DMS153 treated with DMSO at 0.1 percent for 48 hours (cell line): ENCODE measurements at regions not wholly inside any gene's neighbourhood (a gene's known extent, or its start where the extent isn't known, plus 50 kb on each side); places are given as distances from the start of the nearest gene placed in this dataset.
A peak's percentile ranks its signal among the peaks of the same experiment; 100 is the strongest.
"Not testable (repeated sequence)": the region's sequence is repeated elsewhere in the genome, so short reads cannot be mapped to it uniquely, and the experiment has no call there.

Experiments
- DNase-seq: peaks from one replicate; lab custom pipeline; 2025; ENCODE audit not compliant: unreplicated experiment; lab: John Stamatoyannopoulos, UW

DNA sequence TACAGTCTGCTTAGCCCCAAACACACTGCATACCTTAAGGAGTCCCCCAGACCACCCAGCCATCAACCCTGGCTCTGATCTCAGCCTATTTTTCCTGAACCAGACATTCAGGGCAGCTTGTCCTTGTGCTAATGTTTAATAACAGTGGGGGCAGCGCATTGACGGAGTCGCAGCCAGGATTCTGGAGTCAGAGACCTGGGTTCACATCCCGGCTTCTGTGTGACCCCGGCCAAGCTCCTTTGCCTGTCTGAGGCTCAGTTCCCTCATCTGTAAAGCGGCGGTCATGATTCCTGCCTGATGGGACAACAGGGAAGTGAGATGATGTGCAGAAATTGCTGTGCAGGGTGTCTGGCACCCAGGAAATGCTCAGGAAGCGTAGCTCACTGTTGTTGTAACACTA is 63.1 kb downstream of the MATN1 start:
- DNase-seq = no peak

DNA sequence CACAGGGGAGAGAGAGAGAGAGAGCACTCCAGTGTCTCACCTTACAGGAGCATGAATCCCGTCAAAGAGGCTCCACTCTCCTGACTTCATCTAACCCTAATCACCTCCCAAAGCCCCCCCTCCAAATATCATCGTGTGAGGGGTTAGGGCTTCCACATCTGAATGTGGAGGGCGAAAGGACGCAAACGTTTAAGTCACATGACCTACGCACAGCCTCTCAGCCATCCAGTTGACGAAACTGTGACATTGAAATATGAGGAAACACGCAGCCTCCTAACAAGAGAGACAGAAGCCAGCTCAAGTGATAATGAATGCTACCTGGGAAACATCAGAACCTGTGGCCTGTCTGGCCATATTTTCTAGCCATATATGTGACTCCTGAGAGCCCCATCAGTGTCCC is 63.7 kb downstream of the MATN1 start:
- DNase-seq = no peak

DNA sequence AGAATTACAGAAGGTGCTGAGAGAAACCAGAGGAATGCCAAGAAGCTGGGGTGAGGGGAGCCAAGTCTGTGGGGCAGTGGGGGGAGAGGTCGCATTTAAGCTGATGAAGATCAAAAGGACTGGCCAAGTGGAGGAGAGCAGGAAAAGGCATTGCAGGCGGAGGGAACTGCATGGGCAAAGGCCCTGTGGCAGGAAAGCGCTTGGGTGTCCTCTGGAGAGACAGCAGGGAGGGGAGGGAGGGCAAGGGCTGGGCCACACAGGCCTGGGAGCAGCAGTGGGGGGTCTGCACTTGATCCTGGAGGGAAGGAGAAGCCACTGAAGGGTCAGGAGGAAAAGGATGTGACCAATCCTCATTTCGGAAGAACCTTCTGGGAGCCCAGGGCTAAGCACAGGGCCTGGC is 65.0 kb downstream of the MATN1 start:
- DNase-seq = not testable (repeated sequence)

DNA sequence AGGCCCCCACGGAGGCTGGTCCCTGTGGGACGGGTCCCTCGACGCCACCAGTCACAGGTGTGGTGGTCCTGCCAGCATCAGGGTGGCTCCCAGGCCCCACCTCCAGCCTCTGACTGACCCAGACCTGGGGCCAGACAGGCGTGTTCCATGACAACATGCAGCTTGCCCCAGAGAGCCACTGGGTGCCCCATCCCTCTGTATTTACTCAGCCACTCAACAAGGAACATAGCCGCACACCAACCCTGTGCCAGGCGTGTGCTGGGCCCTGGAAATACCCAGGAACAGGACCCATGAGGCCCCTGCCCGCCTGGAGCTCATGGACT is 65.4 kb downstream of the MATN1 start:
- DNase-seq = no peak

DNA sequence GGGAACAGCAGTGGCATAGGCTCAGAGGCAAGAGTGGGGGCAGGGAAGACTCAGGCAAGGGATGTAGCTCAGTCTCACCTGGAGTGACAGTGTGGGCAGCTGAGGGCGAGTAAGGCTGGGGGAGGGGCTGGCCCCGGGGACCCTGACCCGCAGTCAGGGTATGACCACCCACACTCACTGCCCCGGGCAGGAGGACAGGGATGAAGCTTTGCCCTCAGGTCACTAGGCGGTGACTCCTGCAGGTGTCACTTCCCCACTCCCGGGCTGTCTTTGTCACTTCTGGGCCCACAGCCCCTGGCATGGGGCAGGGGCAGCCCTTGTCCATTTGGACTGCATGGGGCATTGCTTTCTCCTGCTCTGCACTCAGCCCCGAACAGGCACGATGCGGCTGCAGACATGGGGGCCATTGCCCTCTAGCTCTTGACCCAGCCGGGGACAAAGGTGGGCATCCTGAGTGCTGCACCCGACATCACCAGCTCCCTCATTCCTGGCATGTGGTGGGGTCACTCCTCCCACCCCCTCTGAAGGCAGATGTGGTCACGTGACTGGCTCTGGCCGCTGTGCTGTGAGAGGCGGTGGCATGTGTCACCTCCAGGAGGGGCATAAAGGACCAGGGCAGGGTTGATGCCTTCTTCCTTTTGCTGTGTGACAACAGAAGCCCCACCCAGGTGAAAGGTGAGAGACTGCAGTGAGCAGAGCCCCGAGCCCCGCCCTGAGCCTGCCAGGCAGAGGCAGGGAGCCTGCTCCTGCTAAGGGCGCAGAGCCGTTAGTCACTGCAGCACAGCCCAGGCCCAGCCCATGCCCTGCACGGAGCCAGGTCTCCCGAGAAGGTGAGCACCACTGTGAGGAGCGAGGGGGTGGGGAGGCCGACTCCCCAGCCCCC is 66.0 kb downstream of the MATN1 start:
- DNase-seq = no peak

DNA sequence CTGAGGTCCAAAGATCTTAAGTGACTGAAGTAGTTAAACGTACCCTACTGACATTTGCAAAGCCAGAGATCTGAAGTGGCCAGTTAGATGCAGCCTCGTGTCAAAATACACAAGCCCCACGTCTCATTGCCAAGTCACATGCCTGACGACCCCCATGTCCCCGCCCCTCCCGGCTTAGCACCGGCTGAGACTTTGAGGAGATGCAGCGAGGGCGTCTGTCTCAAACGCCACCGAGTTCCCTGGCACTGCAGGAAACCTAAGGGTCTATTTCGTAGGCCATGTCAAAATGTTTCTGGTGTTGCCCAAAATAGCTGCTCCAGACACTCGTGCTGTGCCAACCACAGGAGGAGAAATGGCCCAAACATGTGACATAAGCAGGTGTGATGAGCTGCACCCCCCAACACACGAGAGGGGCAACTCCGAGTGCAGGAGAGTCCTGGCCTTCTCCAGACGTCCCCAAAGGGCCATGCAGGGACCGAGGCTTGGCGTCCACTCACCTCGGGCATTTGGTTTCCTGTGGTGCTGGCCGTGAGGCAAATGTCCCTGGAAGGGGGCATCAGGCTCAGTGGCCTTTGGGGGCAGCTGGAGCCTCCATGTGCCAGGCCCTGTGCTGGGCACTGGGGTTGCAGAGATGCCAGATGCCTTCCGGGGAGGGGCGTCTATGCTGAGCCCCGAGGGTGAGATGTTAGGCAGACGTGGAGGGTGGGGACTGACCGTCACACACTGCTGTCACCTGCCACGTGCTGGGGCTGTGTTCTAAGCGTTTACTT is 67.0 kb downstream of the MATN1 start:
- no peak for DNase-seq

DNA sequence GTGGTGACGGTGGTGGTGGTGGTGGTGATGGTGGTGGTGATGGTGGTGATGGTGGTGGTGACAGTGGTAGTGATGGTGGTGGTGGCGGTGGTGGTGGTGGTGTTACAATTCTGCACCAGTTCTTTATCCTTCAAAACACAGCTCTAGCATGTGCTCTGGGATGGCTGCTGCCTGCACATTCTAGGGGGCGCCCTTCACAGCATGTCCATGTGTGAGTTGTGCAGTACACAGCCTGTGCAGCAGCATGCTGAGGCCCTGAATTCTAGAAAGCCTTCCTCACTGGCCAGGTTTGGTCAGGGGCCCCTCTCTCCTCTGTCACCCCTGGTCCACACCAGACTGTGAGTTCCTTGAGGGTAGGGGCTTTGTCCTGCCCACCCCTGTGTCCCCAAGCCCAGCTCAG is 67.7 kb downstream of the MATN1 start:
- no peak for DNase-seq

DNA sequence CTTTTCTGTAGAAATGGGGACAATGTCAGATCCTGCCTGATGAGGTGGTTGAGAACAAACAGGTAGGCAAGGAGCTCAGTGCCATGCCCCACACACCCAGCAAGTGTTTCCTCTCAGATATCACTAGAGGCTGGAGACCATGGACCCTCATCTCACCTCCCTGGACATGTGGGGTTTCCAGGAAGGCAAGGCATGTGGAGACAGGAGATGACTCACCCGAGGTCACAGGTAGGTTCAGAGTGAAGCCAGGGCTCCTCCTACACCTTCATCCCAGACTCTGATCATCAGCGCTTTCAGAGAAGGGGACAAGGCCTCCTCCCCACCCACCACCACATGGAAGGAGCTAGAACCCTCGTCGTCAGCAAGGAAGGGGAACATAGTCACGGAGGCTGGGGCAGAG is 69.2 kb downstream of the MATN1 start:
- no peak for DNase-seq

DNA sequence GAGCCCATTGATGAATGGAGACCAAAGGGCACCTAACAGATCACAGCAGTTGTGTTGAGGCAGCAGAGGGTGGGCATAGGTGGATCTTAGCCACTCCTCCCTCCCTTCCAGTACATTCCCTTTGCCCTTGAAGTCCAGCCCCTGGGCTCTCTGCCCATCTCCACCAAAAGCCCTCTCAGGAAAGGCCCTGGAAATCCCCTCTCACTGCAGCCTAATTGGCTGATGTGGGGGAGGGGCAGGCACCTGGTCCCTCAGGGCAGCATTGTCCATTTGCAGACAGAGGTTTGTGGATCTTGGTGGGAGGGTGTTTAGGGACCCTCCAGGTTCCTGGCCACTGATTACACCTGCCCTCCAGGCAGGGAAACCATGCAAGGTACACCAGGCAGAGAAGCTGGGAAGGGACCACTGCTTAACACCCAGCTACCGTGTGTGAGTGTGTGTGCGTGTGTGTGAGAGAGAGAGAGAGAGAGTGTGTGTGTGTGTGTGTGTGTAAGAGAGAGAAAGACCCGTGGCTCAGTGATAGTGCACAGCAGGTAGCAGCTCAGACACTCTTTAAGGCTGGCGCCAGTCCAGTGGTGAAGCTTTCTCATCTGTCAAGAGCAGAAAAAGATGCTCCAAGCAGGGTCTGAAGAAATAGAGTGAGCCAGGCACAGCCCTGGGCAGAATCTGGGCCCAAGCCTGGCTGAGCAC is 71.1 kb downstream of the MATN1 start:
- no peak for DNase-seq

DNA sequence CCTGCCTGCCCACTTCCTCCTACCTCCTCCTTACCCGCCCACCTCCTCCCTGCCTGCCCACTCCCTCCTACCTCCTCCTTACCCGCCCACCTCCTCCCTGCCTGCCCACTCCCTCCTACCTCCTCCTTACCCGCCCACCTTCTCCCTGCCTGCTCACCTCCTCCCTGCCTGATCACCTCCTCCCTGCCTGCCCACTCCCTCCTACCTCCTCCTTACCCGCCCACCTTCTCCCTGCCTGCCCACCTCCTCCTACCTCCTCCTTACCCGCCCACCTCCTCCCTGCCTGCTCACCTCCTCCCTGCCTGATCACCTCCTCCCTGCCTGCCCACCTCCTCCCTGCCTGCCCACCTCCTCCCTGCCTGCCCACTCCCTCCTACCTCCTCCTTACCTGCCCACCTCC is 72.0 kb downstream of the MATN1 start:
- not testable (repeated sequence) for DNase-seq

DNA sequence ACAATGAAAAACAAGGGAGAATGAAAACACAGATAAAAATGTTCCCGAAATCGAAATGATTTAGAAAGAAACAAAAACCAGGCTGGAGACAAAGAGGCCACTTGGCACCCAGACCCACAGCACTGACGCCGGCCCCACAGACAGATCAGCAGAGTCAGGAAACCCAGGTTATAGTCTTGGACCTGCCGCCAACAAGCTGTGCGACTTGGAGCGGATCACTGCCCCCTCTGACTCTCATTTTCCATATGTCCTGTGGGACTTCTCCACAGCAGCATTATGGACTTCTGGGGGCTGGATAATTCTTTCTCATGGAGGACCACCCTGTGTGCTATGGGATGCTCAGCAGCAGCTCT is 72.4 kb downstream of the MATN1 start:
- DNase-seq = no peak

DNA sequence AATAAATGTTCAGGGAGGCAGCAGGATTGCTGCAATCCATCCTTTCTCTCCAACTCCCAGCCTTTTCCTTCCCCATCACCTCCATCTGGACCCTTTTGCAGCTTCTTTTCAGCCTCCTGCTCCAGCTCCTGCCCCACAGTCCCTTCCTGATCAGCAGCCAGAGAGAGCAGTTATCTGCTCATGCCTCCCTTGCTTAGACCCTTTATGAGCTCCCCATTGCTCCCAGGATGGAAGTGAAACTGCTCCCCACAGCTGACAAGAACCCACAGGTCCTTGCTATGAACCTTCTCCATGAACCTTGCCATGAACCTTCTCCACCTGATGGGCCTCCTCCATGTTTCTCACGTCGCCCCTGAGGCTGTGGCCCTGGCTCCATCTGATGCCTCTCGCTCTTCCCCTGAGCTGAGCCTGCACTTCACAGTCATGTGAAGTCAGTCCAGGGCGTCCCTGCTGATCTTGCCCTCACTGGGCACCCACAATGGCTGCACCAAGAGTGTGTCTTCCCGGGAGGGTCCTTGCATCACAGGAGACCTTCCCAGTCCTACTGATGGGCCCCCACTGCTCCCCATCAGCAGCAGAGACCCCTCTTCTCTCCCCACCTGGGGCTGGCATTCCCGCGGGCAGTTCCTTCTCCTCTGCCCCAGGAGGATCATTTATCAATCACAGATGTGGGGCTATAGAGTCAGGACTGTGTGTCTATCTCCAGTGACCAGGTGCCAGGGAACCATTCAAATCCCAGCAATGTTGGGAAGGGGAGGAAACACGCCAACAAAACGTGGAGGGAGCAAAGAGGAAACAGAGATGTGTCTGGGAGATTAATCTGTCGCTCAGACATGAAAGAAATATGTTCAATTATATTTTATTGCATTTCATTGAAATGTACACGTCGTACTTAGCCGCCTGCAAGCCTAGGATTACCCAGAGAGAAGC is 73.1 kb downstream of the MATN1 start:
- no peak for DNase-seq

DNA sequence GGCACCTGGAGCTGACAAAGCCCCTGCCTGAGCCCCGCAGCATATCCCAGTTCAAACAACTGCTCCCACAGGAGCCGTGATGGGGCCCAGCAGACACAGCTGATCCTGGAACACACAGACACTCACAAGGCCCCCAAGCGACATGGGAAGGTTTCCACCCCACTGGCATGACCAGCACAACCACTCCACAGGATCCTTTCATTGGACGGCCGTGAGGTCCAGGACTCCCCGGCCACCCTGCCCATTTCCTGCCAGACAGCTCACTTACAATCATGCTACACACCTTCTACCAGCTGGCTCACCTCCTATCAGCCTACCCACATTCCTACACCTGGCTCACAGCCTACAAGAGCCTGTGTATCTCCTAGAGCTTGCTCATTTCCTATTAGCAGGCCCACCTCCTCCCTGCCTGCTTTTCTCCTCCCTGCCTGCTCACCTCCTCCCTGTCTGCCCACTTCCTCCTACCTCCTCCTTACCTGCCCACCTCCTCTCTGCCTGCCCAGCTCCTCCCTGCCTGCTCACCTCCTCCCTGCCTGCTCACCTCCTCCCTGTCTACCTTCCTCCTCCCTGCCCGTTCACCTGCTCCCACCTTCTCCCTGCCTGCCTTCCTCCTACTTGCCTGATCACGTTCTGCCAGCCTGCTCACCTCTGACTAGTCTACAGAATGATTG is 73.9 kb downstream of the MATN1 start:
- peak; percentile 78 for DNase-seq

DNA sequence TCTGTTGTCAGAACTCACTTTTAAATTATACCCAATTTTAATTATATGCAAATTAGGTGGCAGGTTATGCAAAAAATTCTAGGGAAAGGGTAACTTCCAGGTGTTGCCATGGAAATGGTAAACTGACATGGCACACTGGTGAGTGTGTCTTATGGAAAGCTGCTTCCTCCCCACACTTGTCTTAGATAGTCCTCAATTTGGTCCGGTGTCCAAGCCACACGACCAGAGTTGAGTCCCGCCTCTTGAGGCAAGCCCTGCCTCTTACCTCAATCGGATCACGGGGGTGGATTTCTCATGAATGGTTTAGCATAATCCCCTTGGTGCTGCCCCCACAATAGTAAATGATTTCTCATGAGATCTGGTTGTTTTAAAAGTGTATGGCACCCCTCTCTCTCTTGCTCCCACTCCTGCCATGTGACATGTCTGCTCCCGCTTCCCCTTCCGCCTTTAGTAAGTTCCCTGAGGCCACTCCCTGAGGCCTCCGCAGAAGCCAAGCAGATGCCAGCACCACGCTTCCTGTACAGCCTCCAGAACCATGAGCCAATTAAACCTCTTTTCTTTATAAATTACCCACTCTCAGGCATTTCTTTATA is 74.9 kb downstream of the MATN1 start:
- no peak for DNase-seq

DNA sequence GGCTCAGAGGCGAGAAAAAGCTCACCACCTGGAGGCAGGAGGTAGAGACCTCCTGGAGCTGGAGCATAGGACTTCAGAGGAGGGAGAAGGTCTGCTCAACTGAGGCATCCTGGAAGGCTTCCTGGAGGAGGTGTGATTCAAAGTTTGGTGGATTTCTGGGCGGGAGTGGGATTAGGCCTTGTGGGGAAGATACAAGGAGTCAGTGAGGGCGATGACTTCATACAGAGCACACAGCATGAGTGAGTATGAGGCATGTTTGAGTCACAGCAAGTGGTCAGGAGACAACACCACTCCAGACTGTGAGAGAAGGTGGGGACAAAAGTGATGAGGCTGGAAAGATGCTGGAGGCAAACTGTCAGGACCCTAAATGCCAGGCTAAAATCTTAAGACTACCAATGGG is 77.6 kb downstream of the MATN1 start:
- no peak for DNase-seq

DNA sequence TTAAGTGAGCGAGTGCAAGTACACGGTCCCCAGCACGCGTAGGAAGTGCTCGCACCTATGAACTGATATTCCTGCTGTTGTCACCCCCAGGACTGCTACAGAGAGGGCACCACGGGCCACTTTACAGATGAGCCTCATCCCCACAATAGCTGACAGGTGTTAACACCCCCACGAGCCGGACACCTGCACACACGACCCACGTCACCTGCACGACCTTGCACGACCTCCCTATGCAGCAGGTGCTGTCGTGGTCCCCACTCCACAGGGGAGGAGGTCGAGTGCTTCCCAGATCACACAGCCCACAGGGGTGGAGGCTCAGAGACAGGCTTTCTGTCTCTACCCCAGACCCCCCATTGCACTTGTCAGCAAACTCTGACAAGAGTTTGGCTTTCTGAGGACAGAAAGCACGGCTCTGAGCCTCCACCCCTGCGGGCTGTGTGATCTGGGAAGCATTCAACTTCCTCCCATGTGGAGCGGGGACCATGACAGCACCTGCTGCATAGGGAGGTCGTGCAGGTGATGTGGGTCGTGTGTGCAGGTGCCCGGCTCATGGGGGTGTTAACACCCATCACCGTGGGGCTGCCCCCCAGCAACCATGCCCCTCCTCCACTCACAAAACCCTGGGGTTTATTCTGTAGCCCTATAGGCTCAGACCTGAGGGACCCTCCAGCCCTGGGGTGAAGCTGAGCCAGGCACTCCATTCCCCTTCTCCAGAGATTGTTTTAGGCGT is 80.8 kb downstream of the MATN1 start:
- DNase-seq = no peak

DNA sequence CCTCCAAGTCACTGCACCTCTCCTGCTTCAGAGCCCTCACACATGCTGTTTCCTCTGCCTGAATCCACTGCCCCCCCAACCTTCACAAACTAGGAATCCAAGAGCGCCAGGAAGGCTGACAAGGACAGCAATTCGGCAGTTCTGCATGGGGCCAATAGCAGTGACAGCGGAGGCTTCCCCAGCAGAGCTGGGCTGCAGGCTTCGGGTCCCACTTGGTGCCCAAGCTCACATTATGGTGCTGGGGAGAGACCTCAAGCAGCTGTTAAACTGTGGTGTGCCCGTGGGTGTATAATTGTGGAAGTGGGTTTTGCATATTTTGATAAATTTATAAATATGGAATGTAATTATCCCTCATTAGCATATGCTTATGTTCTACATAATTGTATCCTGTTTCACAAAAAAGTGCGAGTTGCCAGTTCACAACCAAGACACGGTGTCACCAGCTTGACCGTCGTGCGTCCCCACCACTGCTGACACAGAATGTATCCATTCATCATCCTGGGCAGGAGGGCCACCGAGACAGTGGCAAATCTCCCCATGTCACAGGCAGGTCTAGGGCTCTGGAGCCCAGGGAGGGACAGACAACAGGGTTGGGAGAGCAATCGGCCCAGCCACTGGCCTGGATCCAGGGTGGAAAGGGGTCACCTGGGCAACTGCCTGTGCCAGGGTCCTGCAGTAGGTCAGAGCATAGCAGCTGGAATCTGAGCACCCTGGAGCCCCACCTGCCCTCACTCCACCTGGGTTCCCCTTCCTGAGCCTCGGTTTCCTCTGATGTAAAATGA is 81.6 kb downstream of the MATN1 start:
- no peak for DNase-seq

DNA sequence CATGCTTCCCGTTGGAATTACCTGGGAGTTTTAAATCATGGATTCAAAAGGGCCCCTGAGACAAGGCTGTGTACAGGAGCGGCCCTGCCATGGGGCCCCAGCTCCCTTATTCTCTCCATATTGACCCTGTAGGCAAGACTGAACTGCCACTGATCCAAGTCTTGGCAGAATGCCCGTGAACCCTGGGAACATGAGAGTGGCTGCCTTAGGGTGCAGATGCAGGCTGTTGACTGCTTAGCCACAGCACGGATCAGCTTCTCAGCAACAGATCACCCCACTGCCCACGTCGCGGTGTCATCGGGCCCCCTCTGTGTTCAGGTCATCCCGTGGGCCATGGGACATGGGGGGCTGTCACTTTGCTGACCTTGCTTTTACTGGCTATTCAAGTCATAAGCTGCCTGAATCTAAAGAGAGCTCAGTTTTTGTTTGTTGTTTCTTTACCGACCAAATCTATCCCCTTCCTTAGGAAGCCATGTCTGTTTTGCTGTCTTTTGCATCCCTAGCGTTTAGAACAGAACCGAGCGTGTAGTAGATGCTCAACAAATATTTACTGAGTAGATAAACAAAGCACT is 83.4 kb downstream of the MATN1 start:
- no peak for DNase-seq
